Neural cell (in vitro differentiated cells): ENCODE measurements at regions not wholly inside any gene's neighbourhood (a gene's known extent, or its start where the extent isn't known, plus 50 kb on each side); places are given as distances from the start of the nearest gene placed in this dataset.

ENCODE experiments used
- H2AFZ ChIP-seq: fragments of 200-600, 300-800 bp; sonication (generic), shearing (Covaris generic); 2 replicates; pipeline ENCODE4 v1.6.0; 2014; ENCODE audit warnings: low read depth, mild to moderate bottlenecking, antibody characterized with exemption, low read length, moderate library complexity
- H3F3A ChIP-seq: fragments of 200-600 bp; shearing (Covaris generic); 2 replicates; pipeline ENCODE4 v1.6.1; 2016; ENCODE audit warnings: mild to moderate bottlenecking, moderate library complexity, mixed read lengths, antibody characterized with exemption, low read length; ENCODE audit not compliant: insufficient read depth, poor library complexity, severe bottlenecking
- H3K27ac ChIP-seq: fragments of 200-600, 300-800 bp; sonication (generic), shearing (Covaris generic); 2 replicates; pipeline ENCODE4 v1.5.1; 2014; ENCODE audit warnings: mild to moderate bottlenecking, low read length, moderate library complexity
- H3K27me3 ChIP-seq: fragments of 300-800, 200-600 bp; sonication (generic), shearing (Covaris generic); 2 replicates; pipeline ENCODE4 v1.6.0; 2014; ENCODE audit warnings: mild to moderate bottlenecking, low read depth, low read length, moderate library complexity; ENCODE audit not compliant: insufficient read depth
- H3K36me3 ChIP-seq: fragments of 300-800, 200-600 bp; sonication (generic), shearing (Covaris generic); 2 replicates; pipeline ENCODE4 v1.5.1; 2014; ENCODE audit warnings: mild to moderate bottlenecking, antibody characterized with exemption, low read length, moderate library complexity; ENCODE audit not compliant: insufficient read depth
- H3K4me2 ChIP-seq: fragments of 300-800, 200-600 bp; sonication (generic), shearing (Covaris generic); 2 replicates; pipeline ENCODE4 v1.6.0; 2014; ENCODE audit warnings: mild to moderate bottlenecking, low read length
- H3K4me3 ChIP-seq: fragments of 300-800, 200-600 bp; sonication (generic), shearing (Covaris generic); 2 replicates; pipeline ENCODE4 v1.5.1; 2014; ENCODE audit warnings: mild to moderate bottlenecking, low read length, moderate library complexity
- H3K79me2 ChIP-seq: fragments of 200-600 bp; shearing (Covaris generic); replicated peaks from 2 replicates; pipeline ENCODE4 v1.6.0; 2014; ENCODE audit warnings: mild to moderate bottlenecking, low read length, moderate library complexity; ENCODE audit not compliant: insufficient read depth
- H3K9ac ChIP-seq: fragments of 300-800, 200-600 bp; sonication (generic), shearing (Covaris generic); 2 replicates; pipeline ENCODE4 v1.6.1; 2016; ENCODE audit warnings: mild to moderate bottlenecking, low read length, mixed read lengths
- H3K9me2 ChIP-seq: fragments of 200-600 bp; shearing (Covaris generic); 2 replicates; pipeline ENCODE4 v1.6.1; 2016; ENCODE audit warnings: mild to moderate bottlenecking, low read length, mixed read lengths; ENCODE audit not compliant: insufficient read depth
- H3K9me3 ChIP-seq: fragments of 200-600, 300-800 bp; sonication (generic), shearing (Covaris generic); 2 replicates; pipeline ENCODE4 v1.6.1; 2016; ENCODE audit warnings: mild to moderate bottlenecking, mixed run types, low read length, moderate library complexity, mixed read lengths
- H4K20me1 ChIP-seq: fragments of 200-600 bp; shearing (Covaris generic); 2 replicates; pipeline ENCODE4 v1.6.1; 2016; ENCODE audit warnings: mild to moderate bottlenecking, mixed run types; ENCODE audit not compliant: insufficient read depth
- EP300 ChIP-seq: fragments of 450-650 bp; conservative IDR thresholded peaks from 2 replicates; pipeline ENCODE4 v1.6.1; 2014; ENCODE audit warnings: antibody characterized with exemption, mild to moderate bottlenecking, moderate library complexity; ENCODE audit not compliant: poor library complexity, severe bottlenecking
- EZH2 ChIP-seq: fragments of 200-600, 300-800 bp; shearing (Covaris generic), sonication (generic); IDR thresholded peaks from 2 replicates; pipeline ENCODE4 v1.6.1; 2014; ENCODE audit warnings: antibody characterized with exemption, low read length, borderline replicate concordance, mild to moderate bottlenecking; ENCODE audit not compliant: insufficient read depth, poor library complexity, severe bottlenecking
- MXI1 ChIP-seq: fragments of 450-650 bp; conservative IDR thresholded peaks from 2 replicates; pipeline ENCODE4 v1.6.1; 2014; ENCODE audit warnings: antibody characterized with exemption, mild to moderate bottlenecking; ENCODE audit not compliant: poor library complexity, severe bottlenecking
- POLR2AphosphoS5 ChIP-seq: IDR thresholded peaks from 2 replicates; pipeline ENCODE4 v1.6.1; 2012
- RAD21 ChIP-seq: fragments of 450-650 bp; conservative IDR thresholded peaks from 2 replicates; pipeline ENCODE4 v1.6.1; 2014; ENCODE audit warnings: antibody characterized with exemption, mild to moderate bottlenecking, moderate library complexity
- SMC3 ChIP-seq: fragments of 450-650 bp; conservative IDR thresholded peaks from 2 replicates; pipeline ENCODE4 v1.6.1; 2014; ENCODE audit warnings: antibody characterized with exemption, mild to moderate bottlenecking, moderate library complexity; ENCODE audit not compliant: poor library complexity
- TAF1 ChIP-seq: IDR thresholded peaks from 2 replicates; pipeline ENCODE4 v1.6.1; 2012; ENCODE audit warnings: low read depth
- TF ChIP-seq, protein P1 (sequence below): fragments of 450-650 bp; IDR thresholded peaks from 2 replicates; pipeline ENCODE4 v1.5.1; 2014; ENCODE audit warnings: antibody characterized with exemption, mild to moderate bottlenecking, moderate library complexity; ENCODE audit not compliant: poor library complexity, severe bottlenecking
- TF ChIP-seq, protein P2 (sequence below): IDR thresholded peaks from 2 replicates; pipeline ENCODE4 v1.6.1; 2012; ENCODE audit warnings: borderline replicate concordance

GRCh38 chr2:52542297-52542696 lies 1225.3 kb upstream of the CHAC2 start:
- Histone ChIP-seq H3K4me2 (no peak overlapping the region), H3K4me3 (no peak overlapping the region), H3K79me2 (no peaks in the 10 kb centered on the region), H3K9me3 (no peaks in the 10 kb centered on the region), H3K9ac (no peak overlapping the region), H3K36me3 (no peaks in the 10 kb centered on the region), H3K27ac (no peak overlapping the region), H4K20me1 (no peaks in the 10 kb centered on the region), H3K9me2 (no peaks in the 10 kb centered on the region), H3F3A (no peaks in the 10 kb centered on the region), H2AFZ (no peak overlapping the region), H3K27me3 (no peaks in the 10 kb centered on the region)
- TF ChIP-seq EZH2 (no peak), MXI1 (no peak), RAD21 (no peak), SMC3 (no peak), POLR2AphosphoS5 (no peak), EP300 (no peak), TAF1 (no peak)
- TF ChIP-seq, protein P1, sequence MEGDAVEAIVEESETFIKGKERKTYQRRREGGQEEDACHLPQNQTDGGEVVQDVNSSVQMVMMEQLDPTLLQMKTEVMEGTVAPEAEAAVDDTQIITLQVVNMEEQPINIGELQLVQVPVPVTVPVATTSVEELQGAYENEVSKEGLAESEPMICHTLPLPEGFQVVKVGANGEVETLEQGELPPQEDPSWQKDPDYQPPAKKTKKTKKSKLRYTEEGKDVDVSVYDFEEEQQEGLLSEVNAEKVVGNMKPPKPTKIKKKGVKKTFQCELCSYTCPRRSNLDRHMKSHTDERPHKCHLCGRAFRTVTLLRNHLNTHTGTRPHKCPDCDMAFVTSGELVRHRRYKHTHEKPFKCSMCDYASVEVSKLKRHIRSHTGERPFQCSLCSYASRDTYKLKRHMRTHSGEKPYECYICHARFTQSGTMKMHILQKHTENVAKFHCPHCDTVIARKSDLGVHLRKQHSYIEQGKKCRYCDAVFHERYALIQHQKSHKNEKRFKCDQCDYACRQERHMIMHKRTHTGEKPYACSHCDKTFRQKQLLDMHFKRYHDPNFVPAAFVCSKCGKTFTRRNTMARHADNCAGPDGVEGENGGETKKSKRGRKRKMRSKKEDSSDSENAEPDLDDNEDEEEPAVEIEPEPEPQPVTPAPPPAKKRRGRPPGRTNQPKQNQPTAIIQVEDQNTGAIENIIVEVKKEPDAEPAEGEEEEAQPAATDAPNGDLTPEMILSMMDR: no peak
- TF ChIP-seq, protein P2, sequence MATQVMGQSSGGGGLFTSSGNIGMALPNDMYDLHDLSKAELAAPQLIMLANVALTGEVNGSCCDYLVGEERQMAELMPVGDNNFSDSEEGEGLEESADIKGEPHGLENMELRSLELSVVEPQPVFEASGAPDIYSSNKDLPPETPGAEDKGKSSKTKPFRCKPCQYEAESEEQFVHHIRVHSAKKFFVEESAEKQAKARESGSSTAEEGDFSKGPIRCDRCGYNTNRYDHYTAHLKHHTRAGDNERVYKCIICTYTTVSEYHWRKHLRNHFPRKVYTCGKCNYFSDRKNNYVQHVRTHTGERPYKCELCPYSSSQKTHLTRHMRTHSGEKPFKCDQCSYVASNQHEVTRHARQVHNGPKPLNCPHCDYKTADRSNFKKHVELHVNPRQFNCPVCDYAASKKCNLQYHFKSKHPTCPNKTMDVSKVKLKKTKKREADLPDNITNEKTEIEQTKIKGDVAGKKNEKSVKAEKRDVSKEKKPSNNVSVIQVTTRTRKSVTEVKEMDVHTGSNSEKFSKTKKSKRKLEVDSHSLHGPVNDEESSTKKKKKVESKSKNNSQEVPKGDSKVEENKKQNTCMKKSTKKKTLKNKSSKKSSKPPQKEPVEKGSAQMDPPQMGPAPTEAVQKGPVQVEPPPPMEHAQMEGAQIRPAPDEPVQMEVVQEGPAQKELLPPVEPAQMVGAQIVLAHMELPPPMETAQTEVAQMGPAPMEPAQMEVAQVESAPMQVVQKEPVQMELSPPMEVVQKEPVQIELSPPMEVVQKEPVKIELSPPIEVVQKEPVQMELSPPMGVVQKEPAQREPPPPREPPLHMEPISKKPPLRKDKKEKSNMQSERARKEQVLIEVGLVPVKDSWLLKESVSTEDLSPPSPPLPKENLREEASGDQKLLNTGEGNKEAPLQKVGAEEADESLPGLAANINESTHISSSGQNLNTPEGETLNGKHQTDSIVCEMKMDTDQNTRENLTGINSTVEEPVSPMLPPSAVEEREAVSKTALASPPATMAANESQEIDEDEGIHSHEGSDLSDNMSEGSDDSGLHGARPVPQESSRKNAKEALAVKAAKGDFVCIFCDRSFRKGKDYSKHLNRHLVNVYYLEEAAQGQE: no peak

GRCh38 chr2:52539026-52539970 lies 1228.3 kb upstream of the CHAC2 start:
- TF ChIP-seq SMC3 (no peak), RAD21 (no peak), POLR2AphosphoS5 (no peak), MXI1 (no peak), TAF1 (no peak), EZH2 (no peak), EP300 (no peak)
- TF ChIP-seq, protein P1: no peak
- TF ChIP-seq, protein P2: no peak
- Histone ChIP-seq H3F3A (no peaks in the 10 kb centered on the region), H3K79me2 (no peaks in the 10 kb centered on the region), H3K27me3 (no peaks in the 10 kb centered on the region), H3K9me2 (no peaks in the 10 kb centered on the region), H3K4me3 (no peak overlapping the region), H3K36me3 (no peaks in the 10 kb centered on the region), H3K4me2 (no peak overlapping the region), H3K27ac (no peak overlapping the region), H3K9ac (no peak overlapping the region), H2AFZ (no peak overlapping the region), H3K9me3 (no peaks in the 10 kb centered on the region), H4K20me1 (no peaks in the 10 kb centered on the region)
